GM12872 (cell line): ENCODE measurements at regions not wholly inside any gene's neighbourhood (a gene's known extent, or its start where the extent isn't known, plus 50 kb on each side); places are given as distances from the start of the nearest gene placed in this dataset.

Experiments used
- TF ChIP-seq, protein P1 (sequence below): IDR thresholded peaks from 3 replicates; pipeline ENCODE4 v1.5.1; 2011; ENCODE audit warnings: low read depth, mild to moderate bottlenecking, low read length, moderate library complexity; ENCODE audit not compliant: insufficient read depth

DNA sequence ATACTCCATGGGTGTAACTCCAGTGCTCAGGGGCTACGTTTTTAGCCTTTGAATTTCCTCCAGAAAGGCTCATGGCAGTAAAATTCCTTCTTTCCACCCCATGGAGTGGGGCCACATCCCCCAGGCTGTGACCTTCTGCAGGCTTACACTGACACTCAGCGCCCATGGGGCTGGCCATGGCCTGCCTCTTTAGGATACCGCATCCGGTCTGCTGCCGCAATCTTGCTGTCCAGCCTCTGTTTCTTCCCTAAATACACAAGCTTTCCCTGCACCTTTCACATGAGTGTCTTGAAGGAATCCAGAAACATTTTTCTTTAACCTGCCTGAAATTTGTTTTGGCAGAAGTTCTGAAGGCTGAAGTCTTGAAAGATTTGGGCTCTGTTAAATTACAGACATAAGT is 170.5 kb downstream of the NTMT2 start:
- TF ChIP-seq, protein P1, sequence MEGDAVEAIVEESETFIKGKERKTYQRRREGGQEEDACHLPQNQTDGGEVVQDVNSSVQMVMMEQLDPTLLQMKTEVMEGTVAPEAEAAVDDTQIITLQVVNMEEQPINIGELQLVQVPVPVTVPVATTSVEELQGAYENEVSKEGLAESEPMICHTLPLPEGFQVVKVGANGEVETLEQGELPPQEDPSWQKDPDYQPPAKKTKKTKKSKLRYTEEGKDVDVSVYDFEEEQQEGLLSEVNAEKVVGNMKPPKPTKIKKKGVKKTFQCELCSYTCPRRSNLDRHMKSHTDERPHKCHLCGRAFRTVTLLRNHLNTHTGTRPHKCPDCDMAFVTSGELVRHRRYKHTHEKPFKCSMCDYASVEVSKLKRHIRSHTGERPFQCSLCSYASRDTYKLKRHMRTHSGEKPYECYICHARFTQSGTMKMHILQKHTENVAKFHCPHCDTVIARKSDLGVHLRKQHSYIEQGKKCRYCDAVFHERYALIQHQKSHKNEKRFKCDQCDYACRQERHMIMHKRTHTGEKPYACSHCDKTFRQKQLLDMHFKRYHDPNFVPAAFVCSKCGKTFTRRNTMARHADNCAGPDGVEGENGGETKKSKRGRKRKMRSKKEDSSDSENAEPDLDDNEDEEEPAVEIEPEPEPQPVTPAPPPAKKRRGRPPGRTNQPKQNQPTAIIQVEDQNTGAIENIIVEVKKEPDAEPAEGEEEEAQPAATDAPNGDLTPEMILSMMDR = no peak

GRCh38 chr1:170318141-170318540 is 172.4 kb downstream of the NTMT2 start:
- TF ChIP-seq, protein P1 = no peak

DNA sequence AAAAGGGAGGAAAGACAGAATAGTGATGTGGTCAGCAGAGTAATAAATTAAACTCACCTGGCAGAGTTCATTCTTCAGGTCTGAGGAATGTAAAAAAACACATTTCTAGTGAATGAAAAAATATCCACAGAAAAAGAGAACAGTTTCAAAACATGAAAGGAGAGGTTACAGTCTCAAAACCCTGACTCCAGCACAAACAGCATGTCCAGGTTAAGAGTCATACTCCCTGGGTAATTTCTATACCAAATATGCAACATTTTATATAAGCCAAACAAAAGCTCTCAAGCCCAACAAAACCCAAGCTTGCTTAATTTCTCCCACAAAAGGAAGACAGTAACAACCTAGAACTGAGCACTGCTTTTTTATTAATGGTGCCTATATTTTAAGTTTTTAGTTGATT is 173.0 kb downstream of the NTMT2 start:
- TF ChIP-seq, protein P1 = no peak

DNA sequence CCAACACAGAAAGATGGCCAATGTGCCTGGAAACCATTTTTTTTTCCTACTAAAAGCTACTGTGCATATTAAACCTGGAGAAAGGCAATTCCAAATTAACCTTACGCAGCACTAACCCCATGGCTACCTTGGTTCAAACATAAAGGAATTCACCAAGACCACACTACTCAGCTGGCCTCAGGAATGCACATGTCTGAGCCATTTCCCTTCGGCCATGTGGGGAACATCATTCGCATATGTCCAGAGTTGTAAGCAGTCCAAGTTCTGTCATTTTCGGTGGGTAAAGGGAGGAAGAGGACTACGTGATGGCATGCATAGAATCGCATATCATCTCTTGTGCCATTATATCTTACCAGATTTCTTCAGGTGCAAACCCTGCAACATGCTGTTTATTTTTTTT is 175.4 kb downstream of the NTMT2 start:
- TF ChIP-seq, protein P1 = no peak

- TF ChIP-seq, protein P1 = no peak
Measured at GRCh38 chr1:170326186-170326585, 180.4 kb downstream of the NTMT2 start.

DNA sequence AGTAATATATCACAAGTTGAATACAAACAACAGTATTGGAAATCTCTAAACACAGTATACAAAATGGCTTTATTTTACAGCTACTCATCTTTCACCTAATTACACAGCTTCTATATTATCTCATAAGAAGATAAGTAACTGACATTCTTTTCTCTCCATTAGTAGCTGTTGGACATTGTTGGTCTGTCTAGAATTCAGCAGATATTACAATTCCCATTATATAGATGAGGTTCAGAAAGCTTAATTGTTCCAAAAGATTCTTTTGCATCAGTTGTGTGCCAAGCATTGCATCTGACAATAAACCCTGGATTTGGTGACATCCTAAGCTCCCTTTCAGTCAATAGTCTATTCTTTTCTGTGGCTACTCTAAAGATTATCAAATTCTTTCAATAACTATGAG is 187.0 kb downstream of the NTMT2 start:
- TF ChIP-seq, protein P1 = no peak

DNA sequence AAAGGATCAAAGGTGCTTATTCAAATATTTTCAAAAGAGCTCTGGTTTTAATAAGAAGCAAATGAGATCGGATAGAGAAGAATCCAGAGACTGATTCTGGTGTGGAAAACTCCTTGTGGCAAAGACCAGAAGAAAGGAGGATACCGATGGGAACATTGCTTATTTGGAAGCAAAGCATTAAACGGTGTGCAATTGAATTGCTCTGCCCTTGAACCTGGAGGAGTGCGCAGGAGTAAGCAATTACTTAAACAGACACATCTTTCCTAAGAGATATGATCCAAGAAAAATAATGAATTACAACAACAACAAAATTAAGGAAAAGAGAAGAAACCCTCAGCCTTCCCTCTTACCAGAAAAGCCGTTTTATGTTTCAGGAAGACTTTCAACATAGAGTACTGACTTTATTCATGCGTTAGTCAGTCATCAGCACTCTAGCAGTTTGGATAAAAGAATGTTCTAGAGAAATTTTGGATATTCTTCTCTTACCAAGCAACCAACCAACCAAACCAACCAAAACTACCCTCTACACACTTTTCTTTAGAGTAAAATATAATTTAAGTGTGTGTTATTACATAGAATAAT is 191.7 kb downstream of the NTMT2 start:
- TF ChIP-seq, protein P1 = no peak
